Mesothelial cell of epicardium (in vitro differentiated cells): ENCODE measurements at regions not wholly inside any gene's neighbourhood (a gene's known extent, or its start where the extent isn't known, plus 50 kb on each side); places are given as distances from the start of the nearest gene placed in this dataset.

Source experiments
- DNase-seq, 2 experiments: peaks; one replicate each; pipeline ENCODE4 v3.0.0; 2021; ENCODE audit warnings: low spot score in 2 of 2; ENCODE audit not compliant: unreplicated experiment in 2 of 2
- H3K27ac Mint-ChIP-seq: 2 replicates; pipeline ENCODE4 v1.8.0; 2021; ENCODE audit warnings: mixed read lengths
- H3K27me3 Mint-ChIP-seq: 2 replicates; pipeline ENCODE4 v1.8.0; 2021; ENCODE audit warnings: low read depth, mixed read lengths
- H3K36me3 Mint-ChIP-seq: 2 replicates; pipeline ENCODE4 v1.8.0; 2021; ENCODE audit warnings: mixed read lengths
- H3K4me1 Mint-ChIP-seq: 2 replicates; pipeline ENCODE4 v1.8.0; 2021; ENCODE audit warnings: mixed read lengths
- H3K4me3 Mint-ChIP-seq: 2 replicates; pipeline ENCODE4 v1.8.0; 2021; ENCODE audit warnings: mild to moderate bottlenecking, moderate library complexity, mixed read lengths
- H3K9me3 Mint-ChIP-seq: 2 replicates; pipeline ENCODE4 v1.8.0; 2021; ENCODE audit warnings: mixed read lengths
- CTCF ChIP-seq: fragments of 200-600 bp; sonication (generic); IDR thresholded peaks from one replicate; pipeline ENCODE4 v1.5.0; 2021; ENCODE audit warnings: antibody characterized with exemption; ENCODE audit not compliant: unreplicated experiment

- no peak for TF ChIP-seq CTCF
- H3K36me3 Mint-ChIP-seq, result peaks cover 6% of the 10 kb centered on the region
- H3K4me3 Mint-ChIP-seq, result no peak overlapping the region
- no peak overlapping the region for H3K27ac Mint-ChIP-seq
- H3K9me3 Mint-ChIP-seq, result peaks cover 25% of the 10 kb centered on the region
- no peak for DNase-seq
- no peaks in the 10 kb centered on the region for H3K4me1 Mint-ChIP-seq
- no peaks in the 10 kb centered on the region for H3K27me3 Mint-ChIP-seq
Observed at GRCh38 chr2:220134756-220135534, 507.5 kb downstream of the SLC4A3 start.

- Mint-ChIP-seq H3K4me1 (peaks cover 22% of the 10 kb centered on the region), H3K36me3 (peaks cover 6% of the 10 kb centered on the region), H3K4me3 (no peak overlapping the region), H3K9me3 (peaks cover 23% of the 10 kb centered on the region), H3K27me3 (no peaks in the 10 kb centered on the region), H3K27ac (no peak overlapping the region)
- no peak for DNase-seq
- no peak for TF ChIP-seq CTCF
Observed at GRCh38 chr2:220143336-220143735, 515.9 kb downstream of the SLC4A3 start.

- Mint-ChIP-seq H3K27ac (no peak overlapping the region), H3K36me3 (peaks cover 6% of the 10 kb centered on the region), H3K27me3 (no peaks in the 10 kb centered on the region), H3K4me3 (no peak overlapping the region), H3K4me1 (peaks cover 22% of the 10 kb centered on the region), H3K9me3 (peaks cover 23% of the 10 kb centered on the region)
- no peak for TF ChIP-seq CTCF
- DNase-seq, result no peak
Observed at GRCh38 chr2:220144411-220144810, 517.0 kb downstream of the SLC4A3 start.

- TF ChIP-seq CTCF, result no peak
- H3K9me3 Mint-ChIP-seq, result peaks cover 13% of the 10 kb centered on the region
- peaks cover 27% of the 10 kb centered on the region for H3K4me1 Mint-ChIP-seq
- no peaks in the 10 kb centered on the region for H3K27me3 Mint-ChIP-seq
- H3K27ac Mint-ChIP-seq, result no peak overlapping the region
- H3K4me3 Mint-ChIP-seq, result no peak overlapping the region
- DNase-seq, result no peak
- H3K36me3 Mint-ChIP-seq, result peaks cover under 1% of the 10 kb centered on the region
Observed at GRCh38 chr2:220147161-220148038, 520.0 kb downstream of the SLC4A3 start.

- peaks cover 31% of the 10 kb centered on the region for H3K4me1 Mint-ChIP-seq
- no peak overlapping the region for H3K27ac Mint-ChIP-seq
- no peak for DNase-seq
- H3K36me3 Mint-ChIP-seq, result no peaks in the 10 kb centered on the region
- no peak overlapping the region for H3K4me3 Mint-ChIP-seq
- H3K9me3 Mint-ChIP-seq, result peaks cover 4% of the 10 kb centered on the region
- no peak for TF ChIP-seq CTCF
- H3K27me3 Mint-ChIP-seq, result no peaks in the 10 kb centered on the region
Observed at GRCh38 chr2:220148471-220149248, 521.2 kb downstream of the SLC4A3 start.
